Activated CD4-positive, alpha-beta T cell treated with anti-CD3 and anti-CD28 coated beads, Interleukin-2, amount 50 U/mL, for 16 hours (primary cell): ENCODE measurements at regions not wholly inside any gene's neighbourhood (a gene's known extent, or its start where the extent isn't known, plus 50 kb on each side); places are given as distances from the start of the nearest gene placed in this dataset.
"Not testable (repeated sequence)": the region's sequence is repeated elsewhere in the genome, so short reads cannot be mapped to it uniquely, and the experiment has no call there.

Experiments used
- DNase-seq: peaks from one replicate; pipeline ENCODE4 v3.0.0-alpha.2; 2020

- no peak for DNase-seq
These were observed 200.3 kb upstream of the B3GAT1 start for GRCh38 chr11:134612140-134613030.

- no peak for DNase-seq
These were observed 199.5 kb upstream of the B3GAT1 start for GRCh38 chr11:134611537-134611936.

GRCh38 chr11:134610116-134610910, 198.3 kb upstream of the B3GAT1 start:
- DNase-seq = no peak

- no peak for DNase-seq
These were observed 197.5 kb upstream of the B3GAT1 start for GRCh38 chr11:134609361-134610115.

- no peak for DNase-seq
These were observed 196.1 kb upstream of the B3GAT1 start for GRCh38 chr11:134607963-134608750.

- DNase-seq = no peak
These were observed 194.2 kb upstream of the B3GAT1 start for GRCh38 chr11:134606251-134606650.

GRCh38 chr11:134604886-134605285, 192.8 kb upstream of the B3GAT1 start:
- DNase-seq = no peak

- DNase-seq = no peak
These were observed 187.3 kb upstream of the B3GAT1 start for GRCh38 chr11:134599299-134599771.

- no peak for DNase-seq
These were observed 186.3 kb upstream of the B3GAT1 start for GRCh38 chr11:134598368-134598767.

GRCh38 chr11:134597452-134597851, 185.4 kb upstream of the B3GAT1 start:
- DNase-seq = no peak

GRCh38 chr11:134596404-134596803, 184.4 kb upstream of the B3GAT1 start:
- DNase-seq = no peak

GRCh38 chr11:134592391-134592990, 180.4 kb upstream of the B3GAT1 start:
- peak; percentile 63 for DNase-seq

- DNase-seq = no peak
These were observed 179.3 kb upstream of the B3GAT1 start for GRCh38 chr11:134591338-134591737.

- DNase-seq = no peak
These were observed 177.1 kb upstream of the B3GAT1 start for GRCh38 chr11:134589129-134589528.

GRCh38 chr11:134588460-134589110, 176.5 kb upstream of the B3GAT1 start:
- DNase-seq = not testable (repeated sequence)

GRCh38 chr11:134587345-134587744, 175.3 kb upstream of the B3GAT1 start:
- DNase-seq = no peak

GRCh38 chr11:134586726-134587125, 174.7 kb upstream of the B3GAT1 start:
- no peak for DNase-seq

GRCh38 chr11:134585666-134586610, 173.9 kb upstream of the B3GAT1 start:
- no peak for DNase-seq

- no peak for DNase-seq
These were observed 172.8 kb upstream of the B3GAT1 start for GRCh38 chr11:134584706-134585445.
